Activated CD8-positive, alpha-beta T cell treated with anti-CD3 and anti-CD28 coated beads, Interleukin-2, amount 10 ng/mL, durations not matched to agents 7 days and 5 days (primary cell): ENCODE measurements at regions not wholly inside any gene's neighbourhood (a gene's known extent, or its start where the extent isn't known, plus 50 kb on each side); places are given as distances from the start of the nearest gene placed in this dataset.

Experiments
- ATAC-seq: fragments of 150-1000 bp; cut with Tn5 transposase; one replicate; pipeline ENCODE4 v1.10.0; 2021; ENCODE audit warnings: moderate library complexity
- CTCF ChIA-PET: fragments of 350-600 bp; sonication (Branson Sonifier 250); formaldehyde crosslinking; loops from one replicate; lab custom pipeline; 2021; ENCODE audit warnings: antibody characterized with exemption; lab: Charles Lee
- POLR2A ChIA-PET: fragments of 350-600 bp; sonication (Branson Sonifier 250); formaldehyde crosslinking; loops from one replicate; lab custom pipeline; 2021; ENCODE audit warnings: antibody characterized with exemption; lab: Charles Lee
- DNase-seq: peaks from one replicate; pipeline ENCODE4 v3.0.0-alpha.2; 2020
- H3K27ac Mint-ChIP-seq: one replicate; pipeline ENCODE4 v1.8.0; 2021; ENCODE audit warnings: mild to moderate bottlenecking, mixed read lengths
- H3K27me3 Mint-ChIP-seq: one replicate; pipeline ENCODE4 v1.8.0; 2021; ENCODE audit warnings: low read depth, mixed read lengths
- H3K36me3 Mint-ChIP-seq: one replicate; pipeline ENCODE4 v1.8.0; 2021; ENCODE audit warnings: low read depth, mixed read lengths
- H3K4me1 Mint-ChIP-seq: one replicate; pipeline ENCODE4 v1.8.0; 2021; ENCODE audit warnings: low read depth, mixed read lengths
- H3K4me3 Mint-ChIP-seq: one replicate; pipeline ENCODE4 v1.8.0; 2021; ENCODE audit warnings: mild to moderate bottlenecking, mixed read lengths
- H3K9me3 Mint-ChIP-seq: one replicate; pipeline ENCODE4 v1.8.0; 2022; ENCODE audit warnings: mixed read lengths; ENCODE audit not compliant: insufficient read depth

GRCh38 chr1:29650476-29650875, 414.2 kb downstream of the PTPRU start:
- H3K4me3 Mint-ChIP-seq, result no peak overlapping the region
- no peak for ATAC-seq
- no peaks in the 10 kb centered on the region for H3K9me3 Mint-ChIP-seq
- CTCF ChIA-PET, result no interaction called here
- H3K27ac Mint-ChIP-seq, result no peak overlapping the region
- no peaks in the 10 kb centered on the region for H3K4me1 Mint-ChIP-seq
- DNase-seq, result no peak
- no peaks in the 10 kb centered on the region for H3K27me3 Mint-ChIP-seq
- H3K36me3 Mint-ChIP-seq, result no peaks in the 10 kb centered on the region
- POLR2A ChIA-PET, result no interaction called here

DNA sequence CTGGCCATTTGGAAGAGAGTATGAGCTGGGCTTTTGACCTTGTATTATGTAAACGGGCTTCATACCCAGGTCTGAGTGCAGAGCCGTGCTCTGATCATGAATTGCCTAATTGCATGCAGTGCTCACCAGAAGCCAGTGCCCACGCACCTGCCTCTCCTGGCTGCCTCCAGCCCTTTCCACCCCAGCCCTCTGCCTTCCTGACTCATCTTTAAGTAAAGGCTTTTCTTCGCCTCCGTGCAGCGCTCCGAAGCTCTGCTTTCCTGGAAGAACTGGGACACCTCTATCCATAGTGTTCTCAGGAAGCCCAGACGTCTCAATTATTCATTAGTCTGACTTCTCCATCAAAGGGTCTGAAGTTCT, 413.7 kb downstream of the PTPRU start:
- no peaks in the 10 kb centered on the region for H3K36me3 Mint-ChIP-seq
- H3K27ac Mint-ChIP-seq, result no peak overlapping the region
- no peaks in the 10 kb centered on the region for H3K27me3 Mint-ChIP-seq
- no peak overlapping the region for H3K4me3 Mint-ChIP-seq
- ATAC-seq, result no peak
- POLR2A ChIA-PET, result no interaction called here
- H3K4me1 Mint-ChIP-seq, result no peaks in the 10 kb centered on the region
- no peaks in the 10 kb centered on the region for H3K9me3 Mint-ChIP-seq
- CTCF ChIA-PET, result no interaction called here
- DNase-seq, result no peak

GRCh38 chr1:29649189-29650040, 413.1 kb downstream of the PTPRU start:
- Mint-ChIP-seq H3K27me3 (peaks cover 2% of the 10 kb centered on the region), H3K36me3 (no peaks in the 10 kb centered on the region), H3K9me3 (no peaks in the 10 kb centered on the region), H3K4me1 (no peaks in the 10 kb centered on the region), H3K27ac (no peak overlapping the region), H3K4me3 (no peak overlapping the region)
- ChIA-PET POLR2A (no interaction called here), CTCF (no interaction called here)
- DNase-seq, result no peak
- no peak for ATAC-seq

DNA sequence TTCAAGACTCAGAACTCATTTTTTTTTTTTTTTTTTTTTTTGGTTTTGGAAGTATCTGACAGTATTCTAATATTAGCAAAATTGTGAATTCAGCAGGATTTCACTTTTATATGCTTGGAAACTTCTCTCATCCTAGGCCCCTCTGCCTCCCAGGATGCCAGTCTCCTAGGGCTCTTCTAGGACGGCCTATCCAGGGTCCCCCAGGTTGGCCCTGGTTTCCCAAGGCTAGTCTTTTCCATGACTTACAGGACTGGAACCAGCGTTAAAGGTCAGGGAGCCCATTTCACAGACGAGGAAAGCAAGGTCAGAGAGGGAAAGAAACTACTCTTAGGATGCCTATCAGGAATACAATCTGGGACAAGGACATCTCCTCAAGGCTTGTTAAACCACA, 412.5 kb downstream of the PTPRU start:
- Mint-ChIP-seq H3K9me3 (no peaks in the 10 kb centered on the region), H3K27me3 (peaks cover 2% of the 10 kb centered on the region), H3K36me3 (no peaks in the 10 kb centered on the region), H3K27ac (no peak overlapping the region), H3K4me3 (no peak overlapping the region), H3K4me1 (no peaks in the 10 kb centered on the region)
- ATAC-seq, result no peak
- no peak for DNase-seq
- ChIA-PET CTCF (no interaction called here), POLR2A (no interaction called here)

GRCh38 chr1:29648026-29648425, 411.7 kb downstream of the PTPRU start:
- H3K27ac Mint-ChIP-seq, result no peak overlapping the region
- ChIA-PET POLR2A (no interaction called here), CTCF (no interaction called here)
- DNase-seq (no peak), ATAC-seq (no peak)
- no peaks in the 10 kb centered on the region for H3K36me3 Mint-ChIP-seq
- no peaks in the 10 kb centered on the region for H3K4me1 Mint-ChIP-seq
- no peaks in the 10 kb centered on the region for H3K9me3 Mint-ChIP-seq
- H3K27me3 Mint-ChIP-seq, result peaks cover 2% of the 10 kb centered on the region
- H3K4me3 Mint-ChIP-seq, result no peak overlapping the region

GRCh38 chr1:29647581-29647980, 411.3 kb downstream of the PTPRU start:
- no peak overlapping the region for H3K4me3 Mint-ChIP-seq
- peaks cover 2% of the 10 kb centered on the region for H3K27me3 Mint-ChIP-seq
- CTCF ChIA-PET, result no interaction called here

GRCh38 chr1:29646161-29646775, 409.9 kb downstream of the PTPRU start:
- Mint-ChIP-seq H3K4me3 (no peak overlapping the region), H3K9me3 (no peaks in the 10 kb centered on the region), H3K4me1 (no peaks in the 10 kb centered on the region), H3K27ac (no peak overlapping the region), H3K27me3 (peaks cover 2% of the 10 kb centered on the region), H3K36me3 (no peaks in the 10 kb centered on the region)
- POLR2A ChIA-PET, result no interaction called here
- ATAC-seq, result no peak
- CTCF ChIA-PET, result no interaction called here
- DNase-seq, result no peak

More at GRCh38 chr1:29647581-29647980, 411.3 kb downstream of the PTPRU start:
- Mint-ChIP-seq H3K9me3 (no peaks in the 10 kb centered on the region), H3K36me3 (no peaks in the 10 kb centered on the region), H3K27ac (no peak overlapping the region), H3K4me1 (no peaks in the 10 kb centered on the region)
- DNase-seq, result no peak
- POLR2A ChIA-PET, result no interaction called here
- no peak for ATAC-seq

GRCh38 chr1:29645586-29645985, 409.3 kb downstream of the PTPRU start:
- ChIA-PET CTCF (no interaction called here), POLR2A (no interaction called here)
- no peak overlapping the region for H3K27ac Mint-ChIP-seq
- no peaks in the 10 kb centered on the region for H3K36me3 Mint-ChIP-seq
- no peaks in the 10 kb centered on the region for H3K9me3 Mint-ChIP-seq
- no peak overlapping the region for H3K4me3 Mint-ChIP-seq
- H3K4me1 Mint-ChIP-seq, result no peaks in the 10 kb centered on the region
- no peak for ATAC-seq
- DNase-seq, result no peak
- H3K27me3 Mint-ChIP-seq, result peaks cover 2% of the 10 kb centered on the region

GRCh38 chr1:29644812-29645211, 408.5 kb downstream of the PTPRU start:
- no peaks in the 10 kb centered on the region for H3K9me3 Mint-ChIP-seq
- ChIA-PET CTCF (no interaction called here), POLR2A (no interaction called here)
- H3K4me1 Mint-ChIP-seq, result no peaks in the 10 kb centered on the region
- peaks cover 2% of the 10 kb centered on the region for H3K27me3 Mint-ChIP-seq
- no peak overlapping the region for H3K4me3 Mint-ChIP-seq
- H3K27ac Mint-ChIP-seq, result no peak overlapping the region
- no peaks in the 10 kb centered on the region for H3K36me3 Mint-ChIP-seq
- DNase-seq (no peak), ATAC-seq (no peak)

DNA sequence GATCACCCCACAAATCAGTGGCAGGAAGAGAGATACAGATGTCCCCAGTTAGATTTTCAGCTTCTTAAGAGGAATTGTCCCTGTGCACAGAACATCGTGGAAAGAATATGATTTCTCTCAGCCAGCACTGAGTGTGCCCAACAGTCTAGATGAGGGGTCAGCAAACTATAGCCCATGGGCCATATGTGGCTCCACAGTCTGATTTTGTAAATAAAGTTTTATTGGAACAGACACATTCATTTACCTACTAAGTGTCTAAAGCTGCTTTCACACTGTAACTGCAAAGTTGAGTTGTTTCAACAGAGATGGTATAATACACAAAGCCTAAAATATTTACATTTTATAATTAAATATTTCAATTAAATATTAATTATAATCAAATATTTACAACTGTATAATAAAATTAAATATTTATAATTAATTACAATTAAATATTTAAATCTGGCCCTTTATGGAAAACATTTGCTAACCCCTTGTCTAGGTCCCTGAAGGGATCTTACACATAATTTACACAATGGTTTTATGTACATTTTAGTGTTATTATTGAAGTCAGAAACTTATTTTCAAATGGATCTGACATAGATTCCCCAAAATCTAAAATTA, 407.6 kb downstream of the PTPRU start:
- DNase-seq, result no peak
- CTCF ChIA-PET, result no interaction called here
- Mint-ChIP-seq H3K4me3 (no peak overlapping the region), H3K27ac (no peak overlapping the region), H3K27me3 (peaks cover 2% of the 10 kb centered on the region), H3K36me3 (no peaks in the 10 kb centered on the region), H3K4me1 (no peaks in the 10 kb centered on the region), H3K9me3 (no peaks in the 10 kb centered on the region)
- no peak for ATAC-seq
- POLR2A ChIA-PET, result no interaction called here

GRCh38 chr1:29643281-29643680, 407.0 kb downstream of the PTPRU start:
- DNase-seq, result no peak
- no peak for ATAC-seq
- ChIA-PET POLR2A (no interaction called here), CTCF (no interaction called here)
- Mint-ChIP-seq H3K9me3 (no peaks in the 10 kb centered on the region), H3K4me1 (no peaks in the 10 kb centered on the region), H3K36me3 (no peaks in the 10 kb centered on the region), H3K27me3 (peaks cover 2% of the 10 kb centered on the region), H3K4me3 (no peak overlapping the region), H3K27ac (no peak overlapping the region)

GRCh38 chr1:29642519-29642918, 406.2 kb downstream of the PTPRU start:
- ATAC-seq, result no peak
- Mint-ChIP-seq H3K27ac (no peak overlapping the region), H3K4me1 (no peaks in the 10 kb centered on the region), H3K27me3 (peaks cover 2% of the 10 kb centered on the region), H3K4me3 (no peak overlapping the region), H3K9me3 (no peaks in the 10 kb centered on the region), H3K36me3 (no peaks in the 10 kb centered on the region)
- ChIA-PET POLR2A (no interaction called here), CTCF (no interaction called here)
- no peak for DNase-seq
